ENCODE measurements at regions not wholly inside any gene's neighbourhood (a gene's known extent, or its start where the extent isn't known, plus 50 kb on each side); places are given as distances from the start of the nearest gene placed in this dataset.

DNA sequence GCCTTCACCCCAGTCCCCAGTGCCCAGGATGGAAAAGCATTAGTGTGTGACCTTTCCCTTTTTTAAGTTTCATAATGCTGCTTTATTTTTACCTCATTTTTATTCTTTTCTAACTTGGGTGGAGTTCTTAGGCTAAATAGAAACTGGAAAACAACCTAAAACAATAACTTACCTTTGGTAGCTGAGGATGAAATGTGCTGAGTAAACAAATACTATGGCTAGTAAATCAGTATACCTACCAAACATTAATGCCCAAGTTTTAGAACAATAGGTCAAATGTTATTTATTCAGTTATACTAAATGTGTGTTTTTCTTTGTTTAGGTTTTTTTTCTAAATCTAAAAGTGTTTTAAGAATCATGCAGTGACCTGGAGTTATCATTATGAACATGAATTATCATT, 226.6 kb upstream of the G2E3 start:
- TF ChIP-seq, protein P1, sequence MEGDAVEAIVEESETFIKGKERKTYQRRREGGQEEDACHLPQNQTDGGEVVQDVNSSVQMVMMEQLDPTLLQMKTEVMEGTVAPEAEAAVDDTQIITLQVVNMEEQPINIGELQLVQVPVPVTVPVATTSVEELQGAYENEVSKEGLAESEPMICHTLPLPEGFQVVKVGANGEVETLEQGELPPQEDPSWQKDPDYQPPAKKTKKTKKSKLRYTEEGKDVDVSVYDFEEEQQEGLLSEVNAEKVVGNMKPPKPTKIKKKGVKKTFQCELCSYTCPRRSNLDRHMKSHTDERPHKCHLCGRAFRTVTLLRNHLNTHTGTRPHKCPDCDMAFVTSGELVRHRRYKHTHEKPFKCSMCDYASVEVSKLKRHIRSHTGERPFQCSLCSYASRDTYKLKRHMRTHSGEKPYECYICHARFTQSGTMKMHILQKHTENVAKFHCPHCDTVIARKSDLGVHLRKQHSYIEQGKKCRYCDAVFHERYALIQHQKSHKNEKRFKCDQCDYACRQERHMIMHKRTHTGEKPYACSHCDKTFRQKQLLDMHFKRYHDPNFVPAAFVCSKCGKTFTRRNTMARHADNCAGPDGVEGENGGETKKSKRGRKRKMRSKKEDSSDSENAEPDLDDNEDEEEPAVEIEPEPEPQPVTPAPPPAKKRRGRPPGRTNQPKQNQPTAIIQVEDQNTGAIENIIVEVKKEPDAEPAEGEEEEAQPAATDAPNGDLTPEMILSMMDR (conservative IDR thresholded peaks at IDR 0.05 in 1 of 2, IDR thresholded peaks at IDR 0.05 in 1 of 2; ENCODE audit: low read depth in 1 of 2, low read length in 2 of 2) = no peak
- no peak for TF ChIP-seq EZH2 (IDR thresholded peaks at IDR 0.05; ENCODE audit: low read length, missing control alignments)
